ENCODE measurements at regions not wholly inside any gene's neighbourhood (a gene's known extent, or its start where the extent isn't known, plus 50 kb on each side); places are given as distances from the start of the nearest gene placed in this dataset.

DNA sequence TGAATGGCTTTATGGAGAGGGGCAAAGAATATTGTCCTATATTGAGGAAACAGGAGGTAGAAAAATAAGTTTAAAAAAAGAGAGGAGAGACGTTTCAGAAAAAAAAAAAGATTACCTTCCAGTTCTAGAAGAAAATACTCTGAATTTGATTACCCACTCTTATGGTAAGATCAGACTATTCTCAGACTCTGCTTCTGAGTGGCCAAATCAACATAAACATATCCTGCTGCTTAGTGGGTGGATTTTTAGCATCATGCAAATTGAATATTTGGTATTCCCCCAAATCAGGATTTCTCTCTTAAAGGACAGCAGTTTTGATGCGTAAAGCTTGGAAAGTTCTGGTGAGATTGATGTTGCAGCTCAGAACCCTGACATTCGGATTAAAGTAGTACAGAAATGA, 946.6 kb downstream of the TFAP2A start:
- no peaks in the 10 kb centered on the region for H3K9me3 ChIP-seq (ENCODE audit: control insufficient read depth, low read depth, low read length)
- H3K4me2 ChIP-seq (ENCODE audit: insufficient read depth, insufficient read length, low read length): no peak overlapping the region
- no peak overlapping the region for H2BK20ac ChIP-seq (ENCODE audit: low read depth, low read length, poor library complexity, severe bottlenecking)
- H3K79me2 ChIP-seq (ENCODE audit: insufficient read depth, low read length): no peaks in the 10 kb centered on the region
- no peak overlapping the region for H4K8ac ChIP-seq (replicated peaks; ENCODE audit: insufficient read length, low read depth, low read length)
- Mint-ChIP-seq H3K27me3 (ENCODE audit: low read depth) (no peaks in the 10 kb centered on the region), H3K27ac (no peak overlapping the region), H3K4me1 (peaks cover 7 to 12% of the 10 kb centered on the region in 2 experiments), H3K9me3 (peaks cover 0 to 2% of the 10 kb centered on the region in 2 experiments; a peak in 1 of 5 replicates), H3K36me3 (ENCODE audit: insufficient read depth in 1 of 3, low read depth in 3 of 3) (no peaks in the 10 kb centered on the region), H3K4me3 (no peak overlapping the region)
- no peaks in the 10 kb centered on the region for H4K20me1 ChIP-seq (ENCODE audit: control insufficient read depth, insufficient read depth, insufficient read length)
- no peak overlapping the region for H4K91ac ChIP-seq (ENCODE audit: insufficient read length, low read depth, low read length)
- no peaks in the 10 kb centered on the region for H3K4me1 ChIP-seq (ENCODE audit: insufficient read depth, low read length)
- H3K23ac ChIP-seq (ENCODE audit: insufficient read length, low read depth, low read length): no peak overlapping the region
- TF ChIP-seq, protein P1, sequence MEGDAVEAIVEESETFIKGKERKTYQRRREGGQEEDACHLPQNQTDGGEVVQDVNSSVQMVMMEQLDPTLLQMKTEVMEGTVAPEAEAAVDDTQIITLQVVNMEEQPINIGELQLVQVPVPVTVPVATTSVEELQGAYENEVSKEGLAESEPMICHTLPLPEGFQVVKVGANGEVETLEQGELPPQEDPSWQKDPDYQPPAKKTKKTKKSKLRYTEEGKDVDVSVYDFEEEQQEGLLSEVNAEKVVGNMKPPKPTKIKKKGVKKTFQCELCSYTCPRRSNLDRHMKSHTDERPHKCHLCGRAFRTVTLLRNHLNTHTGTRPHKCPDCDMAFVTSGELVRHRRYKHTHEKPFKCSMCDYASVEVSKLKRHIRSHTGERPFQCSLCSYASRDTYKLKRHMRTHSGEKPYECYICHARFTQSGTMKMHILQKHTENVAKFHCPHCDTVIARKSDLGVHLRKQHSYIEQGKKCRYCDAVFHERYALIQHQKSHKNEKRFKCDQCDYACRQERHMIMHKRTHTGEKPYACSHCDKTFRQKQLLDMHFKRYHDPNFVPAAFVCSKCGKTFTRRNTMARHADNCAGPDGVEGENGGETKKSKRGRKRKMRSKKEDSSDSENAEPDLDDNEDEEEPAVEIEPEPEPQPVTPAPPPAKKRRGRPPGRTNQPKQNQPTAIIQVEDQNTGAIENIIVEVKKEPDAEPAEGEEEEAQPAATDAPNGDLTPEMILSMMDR (conservative IDR thresholded peaks at IDR 0.05): no peak
- H3T11ph ChIP-seq (ENCODE audit: low read length): no peak overlapping the region
- no peak overlapping the region for H2BK120ac ChIP-seq (ENCODE audit: low read depth, low read length, poor library complexity, severe bottlenecking)
- WGBS (ENCODE audit: extremely low coverage, insufficient read length, low lambda C conversion rate): no CpG with 5 or more reads among the region's 3 CpGs
- H3K27ac ChIP-seq (ENCODE audit: insufficient read length, low read depth, low read length): no peak overlapping the region
- no peak overlapping the region for H2BK15ac ChIP-seq (ENCODE audit: low read depth, low read length)
- no peak for DNase-seq
- no peak overlapping the region for H2AK5ac ChIP-seq (ENCODE audit: insufficient read length, low read length)
- H3K56ac ChIP-seq (ENCODE audit: insufficient read length, low read depth, low read length): no peak overlapping the region
- no peak overlapping the region for H3K14ac ChIP-seq (ENCODE audit: insufficient read depth, low read length)
- H3K4ac ChIP-seq (ENCODE audit: low read depth, low read length): no peak overlapping the region
- H3K27me3 ChIP-seq (ENCODE audit: insufficient read depth, low read length): no peaks in the 10 kb centered on the region
- no peaks in the 10 kb centered on the region for H3K23me2 ChIP-seq (ENCODE audit: insufficient read length, low read depth, low read length, poor library complexity, severe bottlenecking)
- H3K79me1 ChIP-seq (ENCODE audit: insufficient read depth, low read depth, low read length, poor library complexity, severe bottlenecking): no peaks in the 10 kb centered on the region
- no peak overlapping the region for H3K9ac ChIP-seq (ENCODE audit: extremely low read depth, insufficient read length, low read length)
- no peak overlapping the region for H4K5ac ChIP-seq (ENCODE audit: insufficient read length, low read depth, low read length)
- H3K18ac ChIP-seq (ENCODE audit: insufficient read length, low read depth, low read length): no peak overlapping the region
- H2BK5ac ChIP-seq (ENCODE audit: insufficient read length, low read length): no peak overlapping the region
- H2BK12ac ChIP-seq (ENCODE audit: insufficient read length, low read depth, low read length): no peak overlapping the region
- H2AFZ ChIP-seq (ENCODE audit: low read length): no peak overlapping the region

Measured in H9 (cell line).